MCF 10A (cell line): ENCODE measurements at regions not wholly inside any gene's neighbourhood (a gene's known extent, or its start where the extent isn't known, plus 50 kb on each side); places are given as distances from the start of the nearest gene placed in this dataset.
"Not testable (repeated sequence)": the region's sequence is repeated elsewhere in the genome, so short reads cannot be mapped to it uniquely, and the experiment has no call there.

Experiments
- BruUV-seq: library from RNA; stranded (reverse); fragments of 400-500 nt; replicated peaks from 2 replicates; lab custom pipeline; 2021; lab: Mats Ljungman, UMichigan
- CTCF ChIA-PET: fragments of 300-600 bp; sonication (Branson Sonifier 250); formaldehyde crosslinking; extraction: SDS; loops from one replicate; lab custom pipeline; 2021; ENCODE audit warnings: antibody characterized with exemption, inconsistent platforms; lab: Yijun Ruan, JAX
- POLR2A ChIA-PET: fragments of 300-600, 350-650 bp; sonication (Branson Sonifier 250); formaldehyde crosslinking; extraction: SDS; loops from one replicate; lab custom pipeline; 2020; ENCODE audit warnings: antibody characterized with exemption, inconsistent platforms; lab: Yijun Ruan, JAX
- DNase-seq: peaks from one replicate; pipeline ENCODE4 v3.0.0-alpha.2; 2018; ENCODE audit not compliant: unreplicated experiment
- H3K27ac Mint-ChIP-seq: one replicate; pipeline ENCODE4 v1.8.0; 2022; ENCODE audit warnings: mild to moderate bottlenecking, low read depth, mixed read lengths; ENCODE audit not compliant: unreplicated experiment
- H3K27me3 Mint-ChIP-seq: one replicate; pipeline ENCODE4 v1.8.0; 2022; ENCODE audit warnings: mixed read lengths; ENCODE audit not compliant: insufficient read depth, unreplicated experiment
- H3K36me3 Mint-ChIP-seq: one replicate; pipeline ENCODE4 v1.8.0; 2022; ENCODE audit warnings: mild to moderate bottlenecking, moderate library complexity, mixed read lengths; ENCODE audit not compliant: insufficient read depth, unreplicated experiment
- H3K4me1 Mint-ChIP-seq: one replicate; pipeline ENCODE4 v1.8.0; 2022; ENCODE audit warnings: mixed read lengths; ENCODE audit not compliant: insufficient read depth, unreplicated experiment
- H3K4me3 Mint-ChIP-seq: one replicate; pipeline ENCODE4 v1.8.0; 2022; ENCODE audit warnings: mild to moderate bottlenecking, moderate library complexity, mixed read lengths; ENCODE audit not compliant: unreplicated experiment
- H3K9me3 Mint-ChIP-seq: one replicate; pipeline ENCODE4 v1.8.0; 2022; ENCODE audit warnings: mixed read lengths; ENCODE audit not compliant: unreplicated experiment
- CTCF ChIP-seq: fragments of 200-600 bp; IDR thresholded peaks from one replicate; pipeline ENCODE4 v1.8.0; 2022; ENCODE audit warnings: antibody characterized with exemption, mild to moderate bottlenecking; ENCODE audit not compliant: unreplicated experiment
- intact Hi-C: fragments of 100-400 bp; cut with micrococcal nuclease; formaldehyde crosslinking; loops from 2 replicates; pipeline ENCODE4 v1.14.1; 2022

- no peak for TF ChIP-seq CTCF
- ChIA-PET CTCF (interaction anchor here (0.7 kb wide), 1 partner anchor 554 kb away, joined by 3 read pairs; no protein-coding TSS in a partner anchor), POLR2A (no interaction called here)
- no peaks in the 10 kb centered on the region for H3K27me3 Mint-ChIP-seq
- H3K36me3 Mint-ChIP-seq: no peaks in the 10 kb centered on the region
- no peak for DNase-seq
- H3K4me1 Mint-ChIP-seq: no peaks in the 10 kb centered on the region
- H3K9me3 Mint-ChIP-seq: peaks cover 8% of the 10 kb centered on the region
- no peak overlapping the region for H3K27ac Mint-ChIP-seq
- no peak overlapping the region for H3K4me3 Mint-ChIP-seq
- no TSS peak for BruUV-seq
- intact Hi-C loops: no loop called here
Observed at GRCh38 chr2:223285370-223286265, 233.6 kb downstream of the KCNE4 start.

- Mint-ChIP-seq H3K27me3 (no peaks in the 10 kb centered on the region), H3K27ac (no peak overlapping the region), H3K36me3 (no peaks in the 10 kb centered on the region), H3K4me3 (no peak overlapping the region), H3K4me1 (no peaks in the 10 kb centered on the region), H3K9me3 (no peaks in the 10 kb centered on the region)
- no peak for DNase-seq
- intact Hi-C loops: no loop called here
- BruUV-seq: no TSS peak
- TF ChIP-seq CTCF: no peak
- ChIA-PET CTCF (interaction anchor here (0.7 kb wide), 1 partner anchor 96 kb away, joined by 3 read pairs; no protein-coding TSS in a partner anchor), POLR2A (no interaction called here)
Observed at GRCh38 chr2:223294756-223295155, 242.8 kb downstream of the KCNE4 start.

GRCh38 chr2:223297788-223298187 is 245.8 kb downstream of the KCNE4 start:
- Mint-ChIP-seq H3K27ac (no peak overlapping the region), H3K9me3 (no peaks in the 10 kb centered on the region), H3K27me3 (no peaks in the 10 kb centered on the region), H3K4me1 (no peaks in the 10 kb centered on the region), H3K36me3 (no peaks in the 10 kb centered on the region), H3K4me3 (no peak overlapping the region)
- no peak for TF ChIP-seq CTCF
- CTCF ChIA-PET: interaction anchor here (0.6 kb wide), 1 partner anchor 1830 kb away, joined by 3 read pairs; no protein-coding TSS in a partner anchor
- DNase-seq: no peak
- POLR2A ChIA-PET: interaction anchor here (1.0 kb wide), 1 partner anchor 17 kb away, joined by 4 read pairs; no protein-coding TSS in a partner anchor
- intact Hi-C loops: no loop called here
- BruUV-seq: no TSS peak

- H3K36me3 Mint-ChIP-seq, H3K27ac Mint-ChIP-seq, H3K4me1 Mint-ChIP-seq, DNase-seq, H3K9me3 Mint-ChIP-seq, BruUV-seq, intact Hi-C loops, H3K4me3 Mint-ChIP-seq, H3K27me3 Mint-ChIP-seq: not testable (repeated sequence)
- ChIA-PET POLR2A (interaction anchor here (1.0 kb wide), 1 partner anchor 18 kb away, joined by 4 read pairs; no protein-coding TSS in a partner anchor), CTCF (interaction anchor here (0.6 kb wide), 1 partner anchor 1830 kb away, joined by 3 read pairs; no protein-coding TSS in a partner anchor)
Observed at GRCh38 chr2:223298329-223298728, 246.3 kb downstream of the KCNE4 start.
